Chondrocyte (in vitro differentiated cells): ENCODE measurements at regions not wholly inside any gene's neighbourhood (a gene's known extent, or its start where the extent isn't known, plus 50 kb on each side); places are given as distances from the start of the nearest gene placed in this dataset.
A peak's percentile ranks its signal among the peaks of the same experiment; 100 is the strongest.

ENCODE experiments used
- DNase-seq: peaks from one replicate; pipeline ENCODE4 v3.0.0; 2021; ENCODE audit warnings: mixed read lengths, low spot score
- H3K27ac Mint-ChIP-seq: one replicate; pipeline ENCODE4 v1.8.0; 2021; ENCODE audit warnings: mild to moderate bottlenecking, moderate library complexity, mixed read lengths; ENCODE audit not compliant: unreplicated experiment
- H3K27me3 Mint-ChIP-seq: 2 replicates; pipeline ENCODE4 v1.8.0; 2021; ENCODE audit warnings: low read depth, mixed read lengths
- H3K36me3 Mint-ChIP-seq: 2 replicates; pipeline ENCODE4 v1.8.0; 2021; ENCODE audit warnings: low read depth, mixed read lengths
- H3K4me1 Mint-ChIP-seq: 2 replicates; pipeline ENCODE4 v1.8.0; 2021; ENCODE audit warnings: low read depth, mild to moderate bottlenecking, mixed read lengths
- H3K4me3 Mint-ChIP-seq: one replicate; pipeline ENCODE4 v1.8.0; 2021; ENCODE audit warnings: mild to moderate bottlenecking, moderate library complexity, mixed read lengths; ENCODE audit not compliant: unreplicated experiment
- H3K9me3 Mint-ChIP-seq: 2 replicates; pipeline ENCODE4 v1.8.0; 2021; ENCODE audit warnings: low read depth, mixed read lengths
- TF ChIP-seq, protein P1 (sequence below): fragments of 200-600 bp; sonication (generic); IDR thresholded peaks from 2 replicates; pipeline ENCODE4 v1.5.0; 2021; ENCODE audit warnings: antibody characterized with exemption, mild to moderate bottlenecking, moderate library complexity

DNA sequence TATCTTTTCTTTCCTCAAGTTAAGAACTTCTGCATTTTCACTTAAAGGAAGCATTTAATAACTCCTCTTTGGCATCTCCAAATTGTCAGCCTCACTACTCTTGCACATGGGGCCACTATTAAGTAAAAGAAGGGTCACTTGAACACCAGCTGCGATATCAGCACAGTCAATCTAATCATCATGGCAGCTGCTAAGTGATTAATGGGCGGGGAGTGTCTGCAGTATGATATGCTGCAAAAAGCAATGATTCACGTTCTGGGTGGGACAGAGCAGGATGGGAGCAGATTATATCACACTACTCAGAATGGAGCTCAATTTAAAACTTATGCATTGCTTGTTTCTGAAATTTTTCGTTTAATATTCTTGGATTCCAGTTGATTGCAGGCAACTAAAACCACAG, 447.4 kb upstream of the PFKP start:
- Mint-ChIP-seq H3K9me3 (no peaks in the 10 kb centered on the region), H3K27me3 (peaks cover 7% of the 10 kb centered on the region), H3K4me1 (no peaks in the 10 kb centered on the region), H3K4me3 (no peak overlapping the region), H3K36me3 (no peaks in the 10 kb centered on the region), H3K27ac (no peak overlapping the region)
- TF ChIP-seq, protein P1, sequence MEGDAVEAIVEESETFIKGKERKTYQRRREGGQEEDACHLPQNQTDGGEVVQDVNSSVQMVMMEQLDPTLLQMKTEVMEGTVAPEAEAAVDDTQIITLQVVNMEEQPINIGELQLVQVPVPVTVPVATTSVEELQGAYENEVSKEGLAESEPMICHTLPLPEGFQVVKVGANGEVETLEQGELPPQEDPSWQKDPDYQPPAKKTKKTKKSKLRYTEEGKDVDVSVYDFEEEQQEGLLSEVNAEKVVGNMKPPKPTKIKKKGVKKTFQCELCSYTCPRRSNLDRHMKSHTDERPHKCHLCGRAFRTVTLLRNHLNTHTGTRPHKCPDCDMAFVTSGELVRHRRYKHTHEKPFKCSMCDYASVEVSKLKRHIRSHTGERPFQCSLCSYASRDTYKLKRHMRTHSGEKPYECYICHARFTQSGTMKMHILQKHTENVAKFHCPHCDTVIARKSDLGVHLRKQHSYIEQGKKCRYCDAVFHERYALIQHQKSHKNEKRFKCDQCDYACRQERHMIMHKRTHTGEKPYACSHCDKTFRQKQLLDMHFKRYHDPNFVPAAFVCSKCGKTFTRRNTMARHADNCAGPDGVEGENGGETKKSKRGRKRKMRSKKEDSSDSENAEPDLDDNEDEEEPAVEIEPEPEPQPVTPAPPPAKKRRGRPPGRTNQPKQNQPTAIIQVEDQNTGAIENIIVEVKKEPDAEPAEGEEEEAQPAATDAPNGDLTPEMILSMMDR, result no peak
- DNase-seq, result no peak

DNA sequence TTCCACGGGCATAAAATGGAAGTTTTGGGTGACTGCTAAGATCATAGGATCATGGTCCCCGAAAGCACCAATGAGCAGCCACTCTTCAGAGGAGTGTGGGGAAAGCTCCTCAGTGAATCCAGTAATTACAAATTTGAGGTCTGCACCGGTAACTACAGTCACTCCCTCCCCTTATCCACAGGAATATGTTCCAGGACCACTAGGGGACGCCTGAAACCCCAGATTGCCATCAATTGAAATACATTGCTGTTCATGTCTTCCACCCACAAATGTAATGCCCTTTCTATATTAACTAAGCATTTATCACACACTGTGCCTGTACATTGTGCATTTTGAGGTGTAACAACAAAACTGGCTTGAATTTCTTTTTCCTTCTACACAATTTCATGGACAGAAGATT, 447.9 kb upstream of the PFKP start:
- Mint-ChIP-seq H3K4me1 (no peaks in the 10 kb centered on the region), H3K27ac (no peak overlapping the region), H3K4me3 (no peak overlapping the region), H3K36me3 (no peaks in the 10 kb centered on the region), H3K27me3 (peaks cover 7% of the 10 kb centered on the region), H3K9me3 (no peaks in the 10 kb centered on the region)
- DNase-seq, result no peak
- TF ChIP-seq, protein P1, result peak; percentile 80

DNA sequence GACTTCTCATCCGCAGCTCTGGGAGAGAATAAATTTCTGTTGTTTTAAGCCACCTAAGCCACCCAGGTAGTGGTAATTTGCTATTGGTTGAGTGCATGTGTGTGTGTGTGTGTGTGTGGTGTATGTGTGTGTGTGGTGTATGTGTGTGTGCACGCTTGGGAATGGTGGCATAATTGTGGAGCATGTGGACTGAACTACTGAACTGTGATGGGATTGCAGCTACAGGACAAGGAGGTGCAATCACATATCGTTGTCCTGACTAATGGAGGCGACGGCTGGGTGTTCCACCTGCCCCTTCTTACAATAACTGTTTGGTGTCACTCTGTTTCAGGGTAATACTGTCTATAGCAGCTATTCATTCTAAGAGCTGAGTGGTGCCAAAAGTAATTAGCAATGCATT, 448.7 kb upstream of the PFKP start:
- no peak overlapping the region for H3K27ac Mint-ChIP-seq
- no peaks in the 10 kb centered on the region for H3K4me1 Mint-ChIP-seq
- TF ChIP-seq, protein P1, result no peak
- H3K4me3 Mint-ChIP-seq, result no peak overlapping the region
- no peak for DNase-seq
- H3K36me3 Mint-ChIP-seq, result peaks cover under 1% of the 10 kb centered on the region
- peaks cover under 1% of the 10 kb centered on the region for H3K9me3 Mint-ChIP-seq
- H3K27me3 Mint-ChIP-seq, result peaks cover 7% of the 10 kb centered on the region

DNA sequence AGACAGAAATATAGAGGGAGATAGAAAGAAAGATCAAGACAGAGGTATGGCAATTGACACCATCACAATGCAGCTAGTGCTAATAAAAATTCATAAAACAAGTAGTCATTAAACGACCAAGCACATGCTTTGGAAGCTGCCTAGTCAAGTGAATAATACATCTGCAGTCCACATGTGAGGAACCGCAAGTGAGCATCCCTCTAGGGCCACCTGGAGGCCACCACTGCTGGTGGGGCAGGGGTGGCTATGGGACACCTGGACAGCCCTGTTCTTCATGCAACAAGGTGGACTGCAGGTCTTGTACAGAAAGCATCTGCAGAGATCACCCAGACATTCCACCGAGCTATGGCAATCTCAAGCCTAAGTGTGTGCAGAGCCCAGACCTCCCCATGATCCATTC, 451.1 kb upstream of the PFKP start:
- Mint-ChIP-seq H3K36me3 (peaks cover 2% of the 10 kb centered on the region), H3K27me3 (peaks cover 7% of the 10 kb centered on the region), H3K27ac (no peak overlapping the region), H3K4me3 (no peak overlapping the region), H3K9me3 (peaks cover 6% of the 10 kb centered on the region), H3K4me1 (no peaks in the 10 kb centered on the region)
- no peak for DNase-seq
- TF ChIP-seq, protein P1, result no peak

DNA sequence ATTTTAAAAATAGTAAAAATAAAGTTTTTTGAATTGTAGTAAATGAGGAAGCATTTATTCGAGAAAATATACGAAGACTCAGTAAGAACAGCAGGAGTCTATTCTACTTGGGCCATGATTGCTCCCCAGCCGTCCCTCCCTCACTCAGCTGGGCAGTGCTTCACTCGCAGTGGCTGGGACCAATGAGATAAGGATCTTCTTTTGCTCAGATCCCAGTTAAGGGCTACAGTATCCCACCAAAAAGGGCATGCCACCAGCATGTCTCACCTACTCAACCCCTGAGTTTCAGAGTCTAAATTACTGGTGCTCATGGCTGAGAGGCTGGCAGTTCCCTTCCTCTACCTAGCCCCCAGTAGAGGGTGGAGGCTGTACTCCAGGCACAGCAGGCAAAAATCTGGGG, 455.7 kb upstream of the PFKP start:
- no peak overlapping the region for H3K27ac Mint-ChIP-seq
- H3K27me3 Mint-ChIP-seq, result peaks cover 11% of the 10 kb centered on the region
- peaks cover 2% of the 10 kb centered on the region for H3K36me3 Mint-ChIP-seq
- TF ChIP-seq, protein P1, result no peak
- no peak overlapping the region for H3K4me3 Mint-ChIP-seq
- DNase-seq, result no peak
- H3K4me1 Mint-ChIP-seq, result no peaks in the 10 kb centered on the region
- peaks cover 6% of the 10 kb centered on the region for H3K9me3 Mint-ChIP-seq
